GM19438 (cell line): ENCODE measurements at regions not wholly inside any gene's neighbourhood (a gene's known extent, or its start where the extent isn't known, plus 50 kb on each side); places are given as distances from the start of the nearest gene placed in this dataset.

ENCODE experiments used
- ATAC-seq: cut with Tn5 transposase; IDR thresholded peaks from one replicate; pipeline ENCODE4 v1.9.1; 2021; ENCODE audit warnings: low read depth; ENCODE audit not compliant: unreplicated experiment

DNA sequence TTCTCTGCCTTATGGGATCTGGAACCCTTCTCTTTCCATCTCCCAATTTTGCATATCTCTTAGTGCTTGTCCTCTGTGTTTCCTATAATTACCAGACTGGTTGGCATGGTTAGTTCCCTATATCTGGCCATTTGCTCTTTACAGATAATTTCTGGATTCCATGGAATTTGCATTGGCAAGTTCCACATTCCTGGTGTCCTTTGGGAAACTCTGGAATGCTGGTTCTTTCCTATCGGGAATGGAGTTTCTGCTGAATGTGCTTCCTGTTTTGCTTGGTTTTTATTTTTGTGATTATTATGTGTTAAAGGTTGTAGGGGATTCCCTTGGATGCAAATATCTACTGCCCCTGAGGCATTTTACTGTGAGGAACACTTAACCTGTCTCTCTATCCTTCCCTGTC is 193.0 kb upstream of the BTG1 start:
- ATAC-seq: no peak

- no peak for ATAC-seq
These were observed 192.5 kb upstream of the BTG1 start for GRCh38 chr12:92338102-92338501.

DNA sequence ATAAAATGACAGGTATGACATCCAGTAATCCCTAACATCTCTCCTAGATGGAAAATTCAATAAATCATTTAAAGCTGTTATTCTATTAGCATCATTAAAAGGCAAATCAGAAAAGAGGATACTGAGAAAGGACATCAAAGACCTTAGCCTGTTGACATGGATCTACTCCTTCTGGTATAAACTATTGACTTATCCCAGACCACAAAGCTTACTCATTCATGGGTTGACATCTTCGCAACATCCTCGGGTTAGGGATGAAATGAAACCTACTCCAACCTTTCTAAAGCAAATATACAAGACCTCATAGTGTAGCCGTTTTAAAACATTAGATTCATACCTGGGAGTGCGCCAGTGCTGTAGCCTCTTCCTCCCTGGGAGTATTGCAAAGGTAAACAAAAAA is 191.5 kb upstream of the BTG1 start:
- no peak for ATAC-seq

DNA sequence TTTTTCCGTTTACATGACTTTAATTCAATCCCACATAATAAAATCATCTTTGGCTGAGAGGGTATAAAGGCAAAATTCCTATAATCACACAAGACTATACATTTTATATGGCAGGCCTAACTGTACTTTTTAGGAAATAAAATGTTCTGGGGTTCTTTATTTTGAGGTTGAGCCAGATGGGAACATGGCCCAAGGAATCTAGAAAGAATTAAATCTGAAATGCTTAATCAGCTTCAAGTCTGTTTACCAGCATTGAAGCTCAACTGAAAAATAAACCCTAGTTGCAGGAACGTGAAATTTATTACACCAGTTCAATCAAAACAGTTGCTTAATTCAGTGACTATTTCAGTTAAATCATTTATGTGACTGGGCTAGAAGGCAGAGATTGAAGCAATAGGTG is 191.0 kb upstream of the BTG1 start:
- ATAC-seq: no peak

GRCh38 chr12:92335831-92336230 is 190.2 kb upstream of the BTG1 start:
- no peak for ATAC-seq

DNA sequence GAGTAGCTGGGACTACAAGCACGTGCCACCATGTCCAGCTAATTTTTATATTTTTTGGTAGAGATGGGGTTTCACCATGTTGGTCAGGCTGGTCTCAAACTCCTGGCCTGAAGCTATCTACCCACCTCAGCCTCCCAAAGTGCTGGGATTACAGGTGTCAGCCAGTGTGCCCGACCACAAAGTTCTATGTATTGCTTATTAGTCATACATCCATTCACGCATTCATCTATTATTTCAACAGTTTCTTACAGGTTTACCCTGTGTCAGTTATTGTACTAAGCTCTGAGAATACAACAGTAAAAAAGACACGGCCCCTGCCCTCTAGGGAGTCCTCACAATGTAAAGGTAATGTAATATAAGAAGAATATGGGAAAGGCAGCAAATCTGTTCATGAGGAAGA is 188.9 kb upstream of the BTG1 start:
- no peak for ATAC-seq

GRCh38 chr12:92332552-92332951 is 186.9 kb upstream of the BTG1 start:
- no peak for ATAC-seq

DNA sequence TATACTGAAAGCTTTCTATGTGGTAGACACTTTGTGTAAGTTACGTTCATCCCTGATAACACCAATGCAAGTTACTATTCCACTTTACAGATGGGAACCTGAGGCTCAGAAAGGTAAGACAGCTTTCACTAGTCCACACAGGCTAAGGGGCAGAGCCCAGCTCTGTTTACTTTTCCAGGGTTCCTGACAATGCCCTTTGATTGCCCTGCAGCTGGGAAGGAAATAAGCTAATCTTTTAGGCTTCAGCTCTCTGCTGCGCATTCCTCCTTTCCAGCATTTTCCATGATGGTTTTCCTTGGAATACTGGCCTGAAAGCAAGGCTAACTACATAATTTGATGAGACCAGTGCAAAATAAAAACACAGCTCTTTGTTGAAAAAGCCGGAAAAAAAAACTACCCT is 185.7 kb upstream of the BTG1 start:
- no peak for ATAC-seq

DNA sequence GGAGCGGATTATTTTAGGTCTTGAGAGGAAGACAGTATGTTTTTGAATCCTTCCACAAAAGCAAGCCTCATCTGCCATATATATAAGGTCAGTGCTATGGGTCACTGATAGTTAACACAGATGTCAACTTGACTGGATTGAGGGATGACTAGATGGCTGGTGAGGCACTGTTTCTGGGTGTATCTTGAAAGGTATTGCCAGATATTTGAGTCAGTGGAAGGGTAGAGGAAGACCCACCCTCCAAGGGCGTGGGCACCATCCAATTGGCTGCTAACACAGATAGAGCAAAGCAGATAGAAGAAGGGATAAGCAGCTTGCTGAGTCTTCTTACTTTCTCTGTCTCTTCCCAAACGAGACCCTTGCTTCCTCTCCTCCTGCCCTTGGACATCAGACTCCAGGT is 185.0 kb upstream of the BTG1 start:
- ATAC-seq: no peak

- no peak for ATAC-seq
These were observed 181.2 kb upstream of the BTG1 start for GRCh38 chr12:92326877-92327276.

DNA sequence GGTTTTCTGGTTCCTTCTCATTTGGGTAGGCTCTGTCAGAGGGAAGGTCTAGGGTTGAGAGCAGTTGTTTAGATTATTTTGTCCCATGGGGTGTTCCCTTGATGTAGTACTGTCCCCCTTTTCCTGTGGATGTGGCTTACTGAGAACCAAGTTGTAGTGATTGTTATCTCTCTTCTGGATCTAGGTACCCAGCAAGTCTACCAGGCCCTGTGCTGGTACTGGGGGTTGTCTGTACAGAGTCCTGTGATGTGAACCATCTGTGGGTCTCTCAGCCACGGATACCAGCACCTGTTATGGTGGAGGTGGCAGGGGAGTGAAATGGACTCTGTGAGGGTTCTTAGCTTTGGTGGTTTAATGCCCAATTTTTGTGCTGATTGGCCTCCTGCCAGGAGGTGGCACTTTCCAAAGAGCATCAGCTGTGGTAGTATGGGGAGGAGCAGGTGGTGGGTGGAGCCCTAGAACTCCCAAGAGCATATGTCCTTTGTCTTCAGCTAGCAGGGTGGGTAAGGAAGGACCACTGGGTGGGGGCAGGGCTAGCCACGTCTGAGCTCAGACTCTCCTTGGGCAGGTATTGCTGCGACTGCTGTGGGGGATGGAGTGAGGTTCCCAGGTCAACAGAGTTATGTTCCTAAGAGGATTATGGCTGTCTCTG is 179.3 kb upstream of the BTG1 start:
- no peak for ATAC-seq

GRCh38 chr12:92312463-92312964 is 166.9 kb upstream of the BTG1 start:
- ATAC-seq: no peak

DNA sequence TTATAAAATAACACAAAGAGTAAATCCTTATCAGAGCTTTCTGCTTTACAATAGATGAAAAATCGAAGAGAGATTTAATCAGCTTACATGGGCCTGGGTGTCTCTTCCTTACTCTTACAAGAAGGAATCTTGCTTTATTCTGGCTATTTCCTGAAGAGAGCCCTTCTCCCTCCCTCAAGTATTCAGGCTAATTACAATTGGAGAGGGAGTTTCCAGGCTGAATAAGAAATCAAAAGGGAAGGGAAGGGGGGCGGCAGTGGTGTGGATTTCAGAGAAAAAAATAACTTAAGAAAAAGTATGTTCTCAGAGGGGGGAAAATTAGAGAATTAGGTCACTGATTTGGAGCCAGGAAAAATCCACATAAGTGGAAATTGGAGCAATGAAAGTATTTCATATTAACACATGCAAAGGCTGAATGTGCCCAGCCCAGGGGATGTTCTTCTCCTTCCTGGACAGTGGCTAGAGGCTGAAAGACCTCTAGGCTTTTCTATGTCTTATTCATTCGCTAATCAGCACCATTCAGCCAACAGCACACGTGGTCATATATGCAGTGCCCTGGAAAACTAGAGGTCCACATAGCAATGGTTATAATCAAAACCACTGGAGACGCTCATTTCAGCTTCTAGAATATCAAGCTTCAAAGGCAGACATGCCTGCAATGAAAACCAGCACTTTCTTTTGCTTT is 158.9 kb upstream of the BTG1 start:
- no peak for ATAC-seq

- ATAC-seq: no peak
These were observed 156.6 kb upstream of the BTG1 start for GRCh38 chr12:92302041-92302829.

- ATAC-seq: no peak
These were observed 155.7 kb upstream of the BTG1 start for GRCh38 chr12:92301356-92301755.

GRCh38 chr12:92300777-92301176 is 155.1 kb upstream of the BTG1 start:
- ATAC-seq: no peak

DNA sequence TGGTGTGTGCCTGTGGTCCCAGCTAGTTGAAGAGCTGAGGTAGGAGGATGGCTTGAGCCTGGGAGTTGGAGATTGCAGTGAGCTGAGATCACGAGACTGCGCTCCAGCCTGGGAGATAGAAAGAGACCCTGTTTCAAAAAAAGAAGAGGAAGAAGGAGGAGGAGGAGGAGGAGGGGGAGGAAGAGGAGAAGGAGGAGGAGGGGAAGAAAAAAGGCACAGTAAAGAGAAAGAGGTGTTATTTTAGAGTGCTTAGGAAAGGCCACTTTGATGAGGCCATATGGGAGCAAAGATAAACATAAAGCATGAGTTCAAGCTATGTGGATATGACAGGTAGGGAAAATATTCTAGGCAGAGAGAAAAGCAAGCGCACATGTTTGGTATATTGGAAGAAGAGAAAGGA is 154.1 kb upstream of the BTG1 start:
- ATAC-seq: no peak

DNA sequence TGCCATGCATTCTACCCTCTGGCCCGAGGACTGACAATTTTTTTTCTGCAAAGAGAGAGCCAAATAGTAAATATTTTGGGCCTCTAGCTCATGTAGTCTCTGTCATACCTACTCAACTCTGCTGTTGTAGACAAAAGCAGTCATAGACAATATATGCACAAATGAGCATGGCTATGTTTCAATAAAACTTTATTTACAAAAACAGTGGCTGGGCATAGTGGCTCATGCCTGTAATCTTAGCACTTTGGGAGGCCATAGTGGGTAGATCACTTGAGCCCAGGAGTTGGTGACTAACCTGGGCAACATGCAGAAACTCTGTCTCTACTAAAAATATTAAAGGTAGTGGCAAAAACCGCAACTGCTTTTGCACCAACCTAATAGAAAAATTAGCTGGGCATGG is 153.7 kb upstream of the BTG1 start:
- no peak for ATAC-seq

GRCh38 chr12:92297932-92298696 is 152.5 kb upstream of the BTG1 start:
- no peak for ATAC-seq

DNA sequence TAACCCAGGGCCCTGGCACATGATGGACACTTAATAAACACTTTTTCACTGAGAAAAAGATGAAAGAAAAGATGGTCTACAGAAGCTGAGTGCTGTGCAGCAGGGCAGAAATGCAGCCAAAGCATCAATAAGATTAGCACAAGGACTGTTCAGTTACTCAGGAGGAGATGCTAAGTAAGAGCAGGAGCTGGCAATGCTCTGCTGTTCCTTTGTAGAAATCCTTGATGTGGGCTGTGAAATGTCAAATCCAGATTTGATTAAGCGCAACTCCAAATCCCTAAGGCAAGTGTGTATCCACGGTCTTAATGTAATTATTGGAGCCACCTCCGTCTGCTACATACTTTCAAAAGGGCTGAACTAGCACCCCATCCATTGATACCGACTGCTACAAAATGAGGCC is 151.8 kb upstream of the BTG1 start:
- no peak for ATAC-seq

DNA sequence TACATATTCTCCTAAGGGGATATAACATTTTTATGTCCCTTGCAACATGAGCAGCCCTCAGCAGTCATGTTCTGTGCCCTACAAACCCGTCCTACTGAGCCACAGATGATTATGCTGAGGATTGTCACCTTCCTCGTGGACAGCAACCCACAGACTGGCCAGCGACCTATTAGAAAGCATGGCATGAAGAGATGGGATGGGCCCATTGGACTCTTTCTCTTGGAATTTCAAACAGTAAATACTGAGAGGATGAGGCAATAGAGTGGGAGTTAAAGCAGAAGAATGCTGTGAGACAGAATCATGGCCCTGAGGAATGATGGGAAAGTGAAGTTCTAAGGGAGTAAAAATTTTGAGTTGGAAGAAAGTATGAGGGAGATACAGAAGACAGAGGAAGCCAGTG is 149.9 kb upstream of the BTG1 start:
- no peak for ATAC-seq
